ENCODE measurements at regions not wholly inside any gene's neighbourhood (a gene's known extent, or its start where the extent isn't known, plus 50 kb on each side); places are given as distances from the start of the nearest gene placed in this dataset.

GRCh38 chr10:45558425-45558824, 114.1 kb downstream of the ZFAND4 start:
- Mint-ChIP-seq H3K27ac (peak overlapping the region; percentile 69), H3K36me3 (ENCODE audit: low read depth) (peaks cover 13% of the 10 kb centered on the region), H3K4me3 (no peak overlapping the region), H3K9me3 (peaks cover 12% of the 10 kb centered on the region), H3K4me1 (peaks cover 19% of the 10 kb centered on the region), H3K27me3 (ENCODE audit: insufficient read depth, low read depth, poor library complexity) (no peaks in the 10 kb centered on the region)
- Histone ChIP-seq H3K36me3 (ENCODE audit: insufficient read depth) (no peaks in the 10 kb centered on the region), H2AFZ (no peak overlapping the region), H3K27me3 (ENCODE audit: insufficient read depth) (no peaks in the 10 kb centered on the region), H3K4me2 (no peak overlapping the region), H4K20me1 (replicated peaks; ENCODE audit: insufficient read depth) (0 out of 2 replicates have a peak, but pooled peaks cover 3% of the 10 kb centered on the region), H3K9me2 (ENCODE audit: insufficient read depth) (no peaks in the 10 kb centered on the region), H3K4me1 (ENCODE audit: insufficient read depth) (no peaks in the 10 kb centered on the region), H3K4me3 (no peak overlapping the region), H3K27ac (ENCODE audit: low read depth) (no peak overlapping the region), H3F3A (replicated peaks; ENCODE audit: low read depth) (no peaks in the 10 kb centered on the region), H3K79me2 (replicated peaks; ENCODE audit: insufficient read depth) (peaks cover 8% of the 10 kb centered on the region; the same call in 1 of the 2 replicates)
- TF ChIP-seq JUNB (IDR thresholded peaks at IDR 0.05; ENCODE audit: unreplicated experiment), result no peak
- TF ChIP-seq ZNF331 (CRISPR knock-in tag; IDR thresholded peaks at IDR 0.05; ENCODE audit: low read depth), result no peak
- no peak for TF ChIP-seq ETS1 (IDR thresholded peaks at IDR 0.05)
- no peak for TF ChIP-seq ZNF462 (CRISPR knock-in tag; IDR thresholded peaks at IDR 0.05)
- TF ChIP-seq POLR2AphosphoS5 (IDR thresholded peaks at IDR 0.05; ENCODE audit: low read depth), result no peak
- no peak for TF ChIP-seq EZH2 (IDR thresholded peaks at IDR 0.05; ENCODE audit: low read depth, unreplicated experiment)
- TF ChIP-seq STAT1 (IDR thresholded peaks at IDR 0.05; ENCODE audit: unreplicated experiment), result no peak
- no peak for DNase-seq (ENCODE audit: low spot score)
- ATAC-seq, result no peak
